NB4 (cell line): ENCODE measurements at regions not wholly inside any gene's neighbourhood (a gene's known extent, or its start where the extent isn't known, plus 50 kb on each side); places are given as distances from the start of the nearest gene placed in this dataset.

Experiments used
- DNase-seq: peaks from one replicate; pipeline ENCODE4 v3.0.0; 2010; ENCODE audit warnings: low read depth
- H3K4me3 ChIP-seq: one replicate; pipeline ENCODE4 v1.5.1; 2011; ENCODE audit warnings: mild to moderate bottlenecking, low read depth, low read length, moderate library complexity
- CTCF ChIP-seq: IDR thresholded peaks from one replicate; pipeline ENCODE4 v1.5.1; 2012; ENCODE audit warnings: low read depth, low read length
- MAX ChIP-seq: IDR thresholded peaks from 2 replicates; pipeline ENCODE4 v1.6.1; 2011; ENCODE audit warnings: low read depth, low read length
- MYC ChIP-seq: IDR thresholded peaks from 2 replicates; pipeline ENCODE4 v1.6.1; 2011; ENCODE audit warnings: low read depth, low read length
- POLR2A ChIP-seq: IDR thresholded peaks from 2 replicates; pipeline ENCODE4 v1.6.1; 2011; ENCODE audit warnings: mild to moderate bottlenecking; ENCODE audit not compliant: insufficient read length; ENCODE audit errors: extremely low read depth

GRCh38 chr5:17989036-17989435 is 354.8 kb downstream of the TAF11L14 start:
- DNase-seq, result no peak
- TF ChIP-seq MAX (no peak), MYC (no peak), CTCF (no peak), POLR2A (no peak)

GRCh38 chr5:17989567-17990563 is 355.6 kb downstream of the TAF11L14 start:
- no peak overlapping the region for H3K4me3 ChIP-seq
- DNase-seq, result no peak
- TF ChIP-seq CTCF (no peak), MYC (no peak), MAX (no peak)

More at GRCh38 chr5:17989036-17989435, 354.8 kb downstream of the TAF11L14 start:
- H3K4me3 ChIP-seq, result no peak overlapping the region

GRCh38 chr5:17991775-17992174 is 357.5 kb downstream of the TAF11L14 start:
- no peak for TF ChIP-seq CTCF
- TF ChIP-seq POLR2A, result no peak
- TF ChIP-seq MAX, result no peak
- no peak for TF ChIP-seq MYC
- DNase-seq, result no peak
- H3K4me3 ChIP-seq, result no peak overlapping the region

- TF ChIP-seq POLR2A, result no peak
- TF ChIP-seq CTCF, result no peak
- TF ChIP-seq MAX, result no peak
- no peak for TF ChIP-seq MYC
- no peak overlapping the region for H3K4me3 ChIP-seq
- DNase-seq, result no peak
Observed at GRCh38 chr5:17992291-17992690, 358.0 kb downstream of the TAF11L14 start.

GRCh38 chr5:17995997-17996396 is 361.7 kb downstream of the TAF11L14 start:
- H3K4me3 ChIP-seq, result no peak overlapping the region
- TF ChIP-seq POLR2A, result no peak
- no peak for TF ChIP-seq MYC
- no peak for TF ChIP-seq MAX
- TF ChIP-seq CTCF, result no peak
- DNase-seq, result no peak
